Stimulated activated CD4-positive, alpha-beta T cell treated with anti-CD3 and anti-CD28 coated beads, Interleukin-15, amount 100 ng/mL, for 1 hour (primary cell): ENCODE measurements at regions not wholly inside any gene's neighbourhood (a gene's known extent, or its start where the extent isn't known, plus 50 kb on each side); places are given as distances from the start of the nearest gene placed in this dataset.
"Not testable (repeated sequence)": the region's sequence is repeated elsewhere in the genome, so short reads cannot be mapped to it uniquely, and the experiment has no call there.

ENCODE experiments used
- DNase-seq, 2 donors: peaks; one replicate each; pipeline ENCODE4 v3.0.0-alpha.2; 2020; ENCODE audit warnings: low read depth in 1 of 2, low spot score in 1 of 2

GRCh38 chr13:99677116-99677951 is 176.1 kb downstream of the TM9SF2 start:
- no peak for DNase-seq

- no peak for DNase-seq
Measured at GRCh38 chr13:99671746-99672145, 170.5 kb downstream of the TM9SF2 start.

- DNase-seq, result not testable (repeated sequence)
Measured at GRCh38 chr13:99669096-99669495, 167.8 kb downstream of the TM9SF2 start.

GRCh38 chr13:99666146-99666805 is 165.0 kb downstream of the TM9SF2 start:
- no peak for DNase-seq

GRCh38 chr13:99665711-99666110 is 164.4 kb downstream of the TM9SF2 start:
- DNase-seq, result no peak

DNA sequence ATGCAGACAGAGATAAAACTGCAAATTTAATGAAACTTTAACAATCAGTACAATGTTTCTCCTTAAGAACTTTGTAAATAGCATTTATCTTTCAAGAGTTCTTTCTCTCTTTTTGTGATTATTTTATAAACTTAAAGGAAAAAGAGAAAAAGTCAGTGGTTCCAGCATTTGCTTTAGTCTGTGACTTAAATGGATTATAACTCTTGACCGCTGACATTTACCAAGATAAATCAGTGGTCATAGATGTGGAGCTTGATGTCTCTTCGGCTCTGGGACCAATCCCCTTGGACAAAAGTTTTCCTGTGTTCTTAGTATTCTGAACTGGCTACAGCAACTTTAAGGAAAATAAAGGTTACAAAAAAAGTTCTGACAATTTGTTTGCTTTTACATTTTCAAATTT is 162.6 kb downstream of the TM9SF2 start:
- DNase-seq, result no peak

DNA sequence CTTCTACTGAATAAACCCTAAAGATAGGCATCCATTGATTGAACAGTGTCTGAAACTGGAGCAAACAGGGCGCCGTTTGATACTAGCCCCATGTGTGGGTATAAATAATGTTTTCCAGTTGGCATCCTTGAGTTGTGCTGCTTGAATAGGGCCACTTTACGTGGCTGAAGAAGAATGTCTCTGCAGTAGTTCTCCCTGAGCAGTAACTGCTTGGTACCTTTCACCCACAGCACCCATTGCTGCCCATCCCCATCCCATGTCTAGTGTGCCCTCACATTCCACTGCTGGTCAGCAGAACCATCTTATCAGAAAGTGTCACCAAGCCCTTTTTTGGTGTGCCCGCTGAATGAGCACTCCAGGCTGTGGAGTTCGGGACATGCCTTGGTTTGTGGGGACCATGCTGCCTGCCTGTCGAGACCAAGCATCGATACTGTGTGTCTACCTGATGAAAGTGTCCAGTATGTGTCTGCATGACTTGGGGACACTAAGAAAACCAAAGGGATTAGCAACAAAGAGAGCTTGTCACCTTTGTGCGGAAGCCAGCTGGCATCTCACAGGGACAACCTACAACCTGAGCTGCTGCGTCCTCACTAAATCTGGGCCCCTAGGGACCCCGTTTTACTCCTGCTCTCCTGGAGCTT is 162.0 kb downstream of the TM9SF2 start:
- no peak for DNase-seq

- DNase-seq, result no peak
Measured at GRCh38 chr13:99662678-99663077, 161.4 kb downstream of the TM9SF2 start.

- no peak for DNase-seq
Measured at GRCh38 chr13:99661791-99662190, 160.5 kb downstream of the TM9SF2 start.

GRCh38 chr13:99659866-99660554 is 158.7 kb downstream of the TM9SF2 start:
- no peak for DNase-seq

DNA sequence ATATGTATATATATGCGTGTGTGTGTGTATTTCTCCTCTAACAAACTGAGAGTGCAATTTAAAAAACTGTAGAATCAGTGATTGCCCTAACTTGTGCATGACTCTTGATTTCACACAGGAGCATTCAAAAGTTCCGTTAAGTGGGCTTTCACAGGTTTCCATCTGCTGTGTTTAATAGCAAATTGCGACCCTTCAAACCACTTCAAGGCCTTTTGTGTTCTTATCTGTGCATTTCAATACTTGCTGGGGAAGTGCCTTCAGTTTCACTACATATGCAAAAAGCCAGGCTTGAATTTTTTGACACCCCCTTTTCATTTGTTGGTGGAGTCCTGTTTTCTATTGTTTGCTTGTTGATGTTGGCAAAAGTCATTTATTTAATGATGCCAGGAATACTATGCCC is 158.0 kb downstream of the TM9SF2 start:
- no peak for DNase-seq

DNA sequence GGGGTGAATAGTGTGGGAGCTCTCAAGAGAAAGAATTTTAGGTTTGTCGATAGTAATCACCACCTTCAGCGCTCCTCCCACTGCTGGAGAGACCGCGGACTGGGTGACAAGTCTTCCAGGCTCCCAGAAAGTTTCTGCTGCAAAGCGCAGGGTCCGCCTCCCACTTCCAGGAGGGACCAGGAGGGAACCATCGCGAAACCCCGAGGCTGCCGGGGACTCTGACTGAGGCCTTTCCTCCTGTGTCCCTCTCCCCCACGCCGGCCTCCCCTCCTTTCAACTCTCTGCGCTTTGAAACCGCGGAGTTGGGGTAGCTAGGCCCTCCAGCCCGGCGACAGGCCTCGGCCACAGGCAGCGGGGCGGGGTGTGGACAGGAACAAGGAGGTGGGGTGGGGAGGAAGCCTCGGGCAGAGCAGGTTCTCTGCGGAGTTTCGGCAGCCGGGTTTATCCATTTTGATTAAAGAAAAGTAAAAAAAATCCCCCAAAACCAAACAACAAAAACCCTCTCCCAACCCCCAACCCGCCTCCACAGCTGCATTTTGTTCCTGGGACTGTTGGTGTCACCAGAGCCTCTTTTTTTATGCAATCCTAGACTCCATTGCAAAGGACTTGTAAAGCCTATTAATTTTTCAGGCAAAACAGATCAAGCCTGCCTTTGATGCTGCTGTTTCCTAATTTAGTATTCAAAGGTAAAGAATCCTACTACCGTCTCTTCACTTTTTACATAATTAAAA is 157.2 kb downstream of the TM9SF2 start:
- peak; percentile 27 to 31 for DNase-seq

DNA sequence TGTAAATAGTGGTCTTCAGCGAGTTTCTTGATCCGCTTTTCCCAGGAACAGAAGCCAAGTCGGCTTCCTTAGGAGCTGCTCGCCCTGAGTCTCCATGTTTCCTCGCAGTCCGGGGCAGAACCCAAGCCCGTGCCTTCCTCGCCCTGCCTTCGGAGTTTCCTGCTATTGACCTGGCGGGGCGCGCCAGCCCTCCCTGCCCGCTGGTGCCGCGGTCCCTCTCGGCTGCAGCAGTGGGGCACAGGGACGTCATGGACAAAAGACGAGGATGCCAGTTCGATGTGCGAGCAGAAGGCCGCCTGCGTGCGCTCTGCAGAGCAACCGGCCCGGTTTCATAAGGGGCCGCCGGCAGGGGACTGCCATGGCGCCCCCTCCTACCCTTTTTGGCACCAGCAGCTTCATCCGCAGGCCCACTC is 156.6 kb downstream of the TM9SF2 start:
- no peak for DNase-seq

DNA sequence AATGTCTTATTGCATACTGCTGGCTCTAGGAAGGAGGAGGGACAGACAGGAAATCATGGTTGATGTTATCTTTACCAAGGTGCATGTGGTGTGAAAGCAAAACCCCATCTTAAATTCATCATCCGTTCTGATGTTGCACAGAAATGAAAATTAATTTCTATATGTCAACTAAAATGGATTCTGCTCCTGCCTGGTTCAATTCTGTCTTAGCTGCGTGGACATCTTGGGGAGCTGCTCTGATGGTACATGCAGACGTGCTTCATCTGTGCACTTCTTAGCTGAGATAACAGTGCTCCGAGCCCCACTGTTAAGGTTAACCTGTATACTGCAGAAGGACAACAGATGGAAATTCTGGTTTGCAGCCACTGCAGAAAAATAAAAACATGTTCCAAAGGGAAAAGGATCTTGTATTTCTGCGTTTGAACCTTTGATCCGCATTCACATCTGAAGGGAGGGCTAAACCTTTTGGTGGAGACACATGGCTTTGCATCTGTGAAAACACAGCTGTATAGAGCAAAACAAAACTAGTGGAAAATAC is 155.6 kb downstream of the TM9SF2 start:
- DNase-seq, result no peak

DNA sequence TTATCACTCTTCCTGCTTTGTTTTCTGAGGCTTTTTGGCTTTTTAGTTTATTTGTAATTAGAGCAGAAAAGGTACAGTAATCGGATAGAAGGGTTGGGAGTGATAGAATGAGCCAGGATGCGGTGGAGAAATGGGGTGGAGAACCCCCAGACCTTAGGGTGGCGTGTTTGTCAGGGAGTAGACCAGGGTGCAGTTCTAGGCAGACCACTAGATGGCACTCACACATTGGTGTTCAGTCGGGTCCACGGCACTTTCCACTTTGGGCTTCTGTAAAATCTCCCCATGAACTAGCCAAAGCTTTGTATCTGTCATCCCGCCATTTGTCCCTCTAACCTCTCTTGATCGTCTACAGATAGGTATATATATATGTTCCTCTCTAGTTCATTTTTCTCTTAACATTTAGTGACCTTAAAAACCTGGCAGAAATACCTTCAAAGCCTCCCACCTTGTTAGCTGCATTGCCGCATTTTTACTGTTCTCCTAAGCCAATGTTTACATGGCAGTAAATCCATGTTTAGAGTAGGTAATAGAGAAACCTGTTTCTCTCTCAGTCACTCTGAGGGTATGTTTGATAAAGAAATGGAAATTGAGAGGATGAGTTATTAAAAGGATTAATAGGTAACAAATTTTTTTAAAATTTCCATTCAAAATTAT is 154.9 kb downstream of the TM9SF2 start:
- DNase-seq, result peak; percentile 59 to 64

GRCh38 chr13:99655351-99656091 is 154.2 kb downstream of the TM9SF2 start:
- DNase-seq, result no peak

GRCh38 chr13:99654076-99654475 is 152.8 kb downstream of the TM9SF2 start:
- no peak for DNase-seq

GRCh38 chr13:99653526-99653925 is 152.3 kb downstream of the TM9SF2 start:
- no peak for DNase-seq

GRCh38 chr13:99652901-99653300 is 151.6 kb downstream of the TM9SF2 start:
- DNase-seq, result no peak
